Tibial nerve (tissue), 4 donors: ENCODE measurements at regions not wholly inside any gene's neighbourhood (a gene's known extent, or its start where the extent isn't known, plus 50 kb on each side); places are given as distances from the start of the nearest gene placed in this dataset.

ENCODE experiments used
- DNase-seq, 2 donors: peaks; one replicate each; pipeline ENCODE4 v3.0.0-alpha.2; 2019; ENCODE audit warnings: low spot score in 2 of 2
- H3K27ac ChIP-seq, 4 donors: fragments of 200-600 bp; sonication (generic) in 3 of 4; one replicate each; pipeline ENCODE4 v1.5.1; 2017 to 2019; ENCODE audit warnings: mild to moderate bottlenecking in 1 of 4
- H3K27me3 ChIP-seq, 2 donors: fragments of 200-600 bp; sonication (generic) in 1 of 2; one replicate each; pipeline versions ENCODE4 v1.5.1 to v1.6.0; 2017 to 2019
- H3K36me3 ChIP-seq, 3 donors: fragments of 200-600 bp; sonication (generic); one replicate each; pipeline ENCODE4 v1.5.1; 2018 to 2019
- H3K4me1 ChIP-seq, 4 donors: fragments of 200-600 bp; sonication (generic) in 3 of 4; one replicate each; pipeline ENCODE4 v1.5.1; 2017 to 2019
- H3K4me3 ChIP-seq, 4 donors: fragments of 200-600 bp; sonication (generic) in 3 of 4; one replicate each; pipeline ENCODE4 v1.5.1; 2017 to 2019; ENCODE audit warnings: mild to moderate bottlenecking in 1 of 4, moderate library complexity in 1 of 4
- H3K9me3 ChIP-seq, 4 donors: fragments of 200-600 bp; sonication (generic) in 3 of 4; one replicate each; pipeline ENCODE4 v1.5.1; 2017 to 2019
- EP300 ChIP-seq, 2 donors: sonication (generic); formaldehyde crosslinking; IDR thresholded peaks; one replicate each; pipeline ENCODE4 v1.6.1; 2017; ENCODE audit warnings: antibody characterized with exemption in 2 of 2, mild to moderate bottlenecking in 1 of 2
- POLR2A ChIP-seq, 2 donors: fragments of 450-650 bp; IDR thresholded peaks; one replicate each; pipeline ENCODE4 v1.6.1; 2017; ENCODE audit warnings: antibody characterized with exemption in 2 of 2, mild to moderate bottlenecking in 2 of 2, moderate library complexity in 2 of 2
- WGBS, 2 donors: methylation state at CpG; one replicate each; pipeline ENCODE4 v1.1.5; 2018; 5-methylcytosine and 5-hydroxymethylcytosine counted together
- TF ChIP-seq, protein P1 (sequence below), 5 experiments: fragments of 200-600 bp in 3 of 5; fragments of 450-650 bp in 2 of 5; sonication (generic) in 3 of 5; IDR thresholded peaks; one replicate each; pipeline ENCODE4 v1.5.1; 2016 to 2019; ENCODE audit warnings: antibody characterized with exemption in 5 of 5, mild to moderate bottlenecking in 3 of 5, moderate library complexity in 2 of 5

DNA sequence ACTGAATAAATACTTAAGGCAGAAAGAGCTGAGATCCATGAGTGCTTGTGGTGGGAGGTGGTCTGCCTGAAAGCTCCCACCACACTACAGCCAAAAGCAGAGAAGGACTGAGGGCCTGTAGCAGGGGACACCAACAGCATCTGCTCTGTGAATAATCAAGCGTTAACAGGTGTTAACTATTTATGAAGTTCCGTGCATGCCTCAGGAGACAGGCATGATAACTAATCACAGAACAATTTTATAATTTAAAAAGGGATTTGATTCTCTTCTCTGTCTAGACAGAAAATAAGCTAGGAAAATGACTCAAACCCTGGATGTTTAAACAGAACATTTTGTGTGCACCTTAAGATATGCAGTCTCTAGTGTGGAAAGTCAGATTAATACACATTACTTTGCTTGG, 61.5 kb upstream of the GHITM start:
- Histone ChIP-seq H3K27ac (no peak overlapping the region), H3K9me3 (no peaks in the 10 kb centered on the region), H3K4me1 (no peaks in the 10 kb centered on the region), H3K27me3 (no peaks in the 10 kb centered on the region), H3K36me3 (no peaks in the 10 kb centered on the region), H3K4me3 (no peak overlapping the region)
- TF ChIP-seq, protein P1, sequence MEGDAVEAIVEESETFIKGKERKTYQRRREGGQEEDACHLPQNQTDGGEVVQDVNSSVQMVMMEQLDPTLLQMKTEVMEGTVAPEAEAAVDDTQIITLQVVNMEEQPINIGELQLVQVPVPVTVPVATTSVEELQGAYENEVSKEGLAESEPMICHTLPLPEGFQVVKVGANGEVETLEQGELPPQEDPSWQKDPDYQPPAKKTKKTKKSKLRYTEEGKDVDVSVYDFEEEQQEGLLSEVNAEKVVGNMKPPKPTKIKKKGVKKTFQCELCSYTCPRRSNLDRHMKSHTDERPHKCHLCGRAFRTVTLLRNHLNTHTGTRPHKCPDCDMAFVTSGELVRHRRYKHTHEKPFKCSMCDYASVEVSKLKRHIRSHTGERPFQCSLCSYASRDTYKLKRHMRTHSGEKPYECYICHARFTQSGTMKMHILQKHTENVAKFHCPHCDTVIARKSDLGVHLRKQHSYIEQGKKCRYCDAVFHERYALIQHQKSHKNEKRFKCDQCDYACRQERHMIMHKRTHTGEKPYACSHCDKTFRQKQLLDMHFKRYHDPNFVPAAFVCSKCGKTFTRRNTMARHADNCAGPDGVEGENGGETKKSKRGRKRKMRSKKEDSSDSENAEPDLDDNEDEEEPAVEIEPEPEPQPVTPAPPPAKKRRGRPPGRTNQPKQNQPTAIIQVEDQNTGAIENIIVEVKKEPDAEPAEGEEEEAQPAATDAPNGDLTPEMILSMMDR (IDR thresholded peaks at IDR 0.05) = no peak
- TF ChIP-seq EP300 (IDR thresholded peaks at IDR 0.05) = no peak
- no peak for TF ChIP-seq POLR2A (IDR thresholded peaks at IDR 0.05)
- DNase-seq = no peak
- 73 to 87% methylated on average over 2 of the region's 2 CpGs for WGBS, 2 donors

- Histone ChIP-seq H3K9me3 (peaks cover 0 to under 1% (median 0%) of the 10 kb centered on the region in 4 donors), H3K27me3 (no peaks in the 10 kb centered on the region), H3K36me3 (no peaks in the 10 kb centered on the region), H3K4me3 (no peak overlapping the region), H3K4me1 (no peaks in the 10 kb centered on the region), H3K27ac (no peak overlapping the region)
- no peak for DNase-seq
- TF ChIP-seq EP300 (IDR thresholded peaks at IDR 0.05) (no peak), POLR2A (IDR thresholded peaks at IDR 0.05) (no peak)
- TF ChIP-seq, protein P1 (IDR thresholded peaks at IDR 0.05) = no peak
Measured at GRCh38 chr10:84078771-84079170, 60.5 kb upstream of the GHITM start.

DNA sequence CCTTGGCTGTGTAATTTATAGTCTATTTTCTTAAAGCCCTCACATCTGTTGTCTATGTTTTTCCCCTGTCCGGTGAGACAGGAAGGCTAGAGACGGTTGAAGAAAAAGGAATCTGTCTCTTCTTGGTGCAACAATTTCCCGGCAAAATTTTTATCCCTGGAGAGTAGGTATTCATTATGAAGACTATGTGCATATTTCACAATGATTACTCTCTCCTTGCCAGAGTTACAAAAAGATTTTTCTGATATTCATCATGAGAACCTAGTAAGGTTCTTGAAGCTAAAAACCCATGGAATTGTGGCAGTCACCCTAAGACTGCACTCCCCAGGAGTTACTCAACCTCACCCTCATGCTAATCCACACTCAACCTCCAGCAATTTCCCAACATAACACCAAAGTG, 55.0 kb upstream of the GHITM start:
- Histone ChIP-seq H3K9me3 (peaks cover 0 to 6% (median 0%) of the 10 kb centered on the region in 4 donors), H3K36me3 (no peaks in the 10 kb centered on the region), H3K4me3 (no peak overlapping the region), H3K27ac (no peak overlapping the region), H3K27me3 (no peaks in the 10 kb centered on the region), H3K4me1 (no peaks in the 10 kb centered on the region)
- DNase-seq = no peak
- 51 to 57% methylated on average over 3 of the region's 3 CpGs for WGBS, 2 donors
- TF ChIP-seq, protein P1 (IDR thresholded peaks at IDR 0.05) = no peak
- no peak for TF ChIP-seq POLR2A (IDR thresholded peaks at IDR 0.05)
- TF ChIP-seq EP300 (IDR thresholded peaks at IDR 0.05) = no peak

DNA sequence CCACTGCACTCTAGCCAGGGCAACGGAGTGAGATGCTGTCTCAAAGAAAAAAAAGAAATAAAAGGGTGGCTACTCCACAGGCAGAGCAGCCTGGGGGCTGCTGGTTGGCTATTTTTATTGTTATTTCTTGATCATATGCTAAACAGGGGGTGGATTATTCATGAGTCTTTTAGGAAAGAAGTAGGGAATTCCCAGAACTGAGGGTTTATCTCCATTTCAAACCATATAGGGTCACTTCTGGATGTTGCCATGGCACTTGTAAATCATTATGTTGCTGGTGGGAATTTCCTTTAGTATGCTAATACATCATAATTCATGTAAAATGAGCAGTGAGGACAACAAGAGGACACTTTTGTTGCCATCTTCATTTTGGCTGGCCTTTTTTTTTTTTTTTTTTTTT, 52.1 kb upstream of the GHITM start:
- peaks cover 0 to 6% (median 0%) of the 10 kb centered on the region in 4 donors for H3K9me3 ChIP-seq
- TF ChIP-seq EP300 (IDR thresholded peaks at IDR 0.05) (no peak), POLR2A (IDR thresholded peaks at IDR 0.05) (no peak)
- TF ChIP-seq, protein P1 (IDR thresholded peaks at IDR 0.05) = no peak
- H3K27ac ChIP-seq = no peak overlapping the region
- no peaks in the 10 kb centered on the region for H3K36me3 ChIP-seq
- WGBS, 2 donors = 86 to 88% methylated on average over 1 of the region's 1 CpG
- H3K4me3 ChIP-seq = no peak overlapping the region
- DNase-seq = no peak
- no peaks in the 10 kb centered on the region for H3K4me1 ChIP-seq
- H3K27me3 ChIP-seq = no peaks in the 10 kb centered on the region

DNA sequence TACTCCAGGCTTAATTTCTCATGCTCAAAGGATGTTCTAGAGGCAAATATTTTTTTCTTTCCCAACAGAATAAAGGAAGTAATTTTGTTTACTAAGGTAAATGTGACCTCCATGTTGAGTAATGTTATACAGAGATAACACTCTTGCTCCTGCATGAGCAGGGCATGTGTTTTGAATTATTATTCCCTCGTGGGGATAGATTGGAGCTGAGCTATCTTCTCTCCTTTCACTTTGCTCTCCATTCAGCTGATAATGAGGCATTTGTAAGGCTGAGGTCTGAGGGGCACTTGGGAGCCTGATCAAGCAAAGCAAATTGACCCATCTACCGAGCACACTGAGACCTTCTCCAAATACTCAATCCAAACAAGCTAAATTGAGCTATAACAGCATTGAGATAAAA, 50.7 kb upstream of the GHITM start:
- H3K4me1 ChIP-seq = no peaks in the 10 kb centered on the region
- H3K36me3 ChIP-seq = no peaks in the 10 kb centered on the region
- TF ChIP-seq EP300 (IDR thresholded peaks at IDR 0.05) (no peak), POLR2A (IDR thresholded peaks at IDR 0.05) (no peak)
- TF ChIP-seq, protein P1 (IDR thresholded peaks at IDR 0.05) = no peak
- H3K4me3 ChIP-seq = no peak overlapping the region
- H3K9me3 ChIP-seq = peaks cover 0 to 6% (median 0%) of the 10 kb centered on the region in 4 donors
- no peaks in the 10 kb centered on the region for H3K27me3 ChIP-seq
- no peak overlapping the region for H3K27ac ChIP-seq
- no peak for DNase-seq
- whole genome bisulfite sequencing, 2 donors = 23% methylated on average over 2 of the region's 2 CpGs
